Endothelial cell of umbilical vein (primary cell): ENCODE measurements at regions not wholly inside any gene's neighbourhood (a gene's known extent, or its start where the extent isn't known, plus 50 kb on each side); places are given as distances from the start of the nearest gene placed in this dataset.

Source experiments
- BruUV-seq: library from RNA; stranded (reverse); fragments of 400-500 nt; replicated peaks from 2 replicates; lab custom pipeline; 2021; lab: Mats Ljungman, UMichigan
- CTCF ChIA-PET: fragments of 300-600, 350-600 bp; sonication (Branson Sonifier 250); formaldehyde crosslinking; loops from one replicate; lab custom pipeline; 2021; ENCODE audit warnings: antibody characterized with exemption, inconsistent platforms; lab: Charles Lee
- POLR2A ChIA-PET: fragments of 300-600, 350-600 bp; sonication (Branson Sonifier 250); formaldehyde crosslinking; loops from one replicate; lab custom pipeline; 2021; ENCODE audit warnings: antibody characterized with exemption, inconsistent platforms; lab: Charles Lee
- DNase-seq: peaks from one replicate; pipeline ENCODE4 v3.0.0-alpha.2; 2011; ENCODE audit warnings: low read depth, low spot score
- FAIRE-seq: peaks from 2 replicates; lab custom pipeline; 2011; peaks lifted over from hg19 to GRCh38; lab: Jason Lieb, UNC
- H2AFZ ChIP-seq: 2 replicates; pipeline ENCODE4 v1.6.0; 2012; ENCODE audit warnings: low read depth, low read length, control low read depth, inconsistent platforms
- H3K27ac ChIP-seq: 2 replicates; pipeline ENCODE4 v1.5.1; 2011; ENCODE audit warnings: low read depth, mild to moderate bottlenecking, control low read depth, low read length, moderate library complexity; ENCODE audit not compliant: insufficient read depth
- H3K27me3 ChIP-seq, 2 experiments: 2 replicates each; pipeline versions ENCODE4 v1.6.0 to v1.6.1; 2011; ENCODE audit warnings: low read length in 2 of 2, mixed read lengths in 1 of 2; ENCODE audit not compliant: control insufficient read depth in 2 of 2, insufficient read depth in 2 of 2
- H3K36me3 ChIP-seq, 2 experiments: 2 replicates in 1 of 2; 3 replicates in 1 of 2; pipeline ENCODE4 v1.5.1; 2011; ENCODE audit warnings: low read length in 2 of 2, mild to moderate bottlenecking in 1 of 2, moderate library complexity in 1 of 2; ENCODE audit not compliant: control insufficient read depth in 2 of 2, insufficient read depth in 2 of 2; ENCODE audit errors: extremely low read depth in 1 of 2
- H3K4me1 ChIP-seq: 3 replicates; pipeline ENCODE4 v1.5.1; 2011; ENCODE audit warnings: mild to moderate bottlenecking, low read length; ENCODE audit not compliant: control insufficient read depth, insufficient read depth; ENCODE audit errors: extremely low read depth
- H3K4me2 ChIP-seq: 2 replicates; pipeline ENCODE4 v1.6.1; 2011; ENCODE audit warnings: low read length, control low read depth, mixed read lengths; ENCODE audit not compliant: insufficient read depth
- H3K4me3 ChIP-seq, 3 experiments: fragments of 200-600 bp in 1 of 3; sonication (generic), shearing (Covaris generic) in 1 of 3; replicated peaks in 1 of 3; 2 replicates each; pipeline ENCODE4 v1.5.1; 2011 to 2016; ENCODE audit warnings: control low read depth in 3 of 3, low read length in 3 of 3, mild to moderate bottlenecking in 2 of 3, inconsistent platforms in 1 of 3, low read depth in 1 of 3, moderate library complexity in 1 of 3; ENCODE audit not compliant: insufficient read depth in 1 of 3
- H3K79me2 ChIP-seq: 2 replicates; pipeline ENCODE4 v1.6.0; 2012; ENCODE audit warnings: low read length, inconsistent platforms; ENCODE audit not compliant: control insufficient read depth, insufficient read depth
- H3K9ac ChIP-seq: replicated peaks from 2 replicates; pipeline ENCODE3; 2011; ENCODE audit warnings: low read length, control low read depth; ENCODE audit not compliant: insufficient read depth; ENCODE audit errors: extremely low read depth
- H3K9me1 ChIP-seq: replicated peaks from 3 replicates; pipeline ENCODE4 v1.6.0; 2011; ENCODE audit warnings: mild to moderate bottlenecking, low read length; ENCODE audit not compliant: control insufficient read depth, insufficient read depth; ENCODE audit errors: extremely low read depth
- H3K9me3 ChIP-seq: replicated peaks from 2 replicates; pipeline ENCODE4 v1.5.1; 2012; ENCODE audit warnings: low read length, inconsistent platforms; ENCODE audit not compliant: control insufficient read depth, insufficient read depth
- H4K20me1 ChIP-seq: replicated peaks from 2 replicates; pipeline ENCODE3; 2011; ENCODE audit warnings: mild to moderate bottlenecking, low read length; ENCODE audit not compliant: control insufficient read depth, insufficient read depth; ENCODE audit errors: extremely low read depth
- CTCF ChIP-seq, 2 donors: IDR thresholded peaks; 1 replicate in 1 of 2; 2 replicates in 1 of 2; pipeline ENCODE4 v1.5.1; 2011; ENCODE audit warnings: low read length in 2 of 2, mild to moderate bottlenecking in 2 of 2, moderate library complexity in 2 of 2, control low read depth in 1 of 2, inconsistent platforms in 1 of 2, low read depth in 1 of 2; ENCODE audit not compliant: insufficient read depth in 1 of 2; ENCODE audit errors: extremely low read depth in 1 of 2
- EZH2 ChIP-seq: IDR thresholded peaks from 2 replicates; pipeline ENCODE4 v1.6.1; 2012; ENCODE audit warnings: borderline replicate concordance, low read depth, mild to moderate bottlenecking, moderate library complexity, low read length, inconsistent platforms; ENCODE audit not compliant: severe bottlenecking
- FOS ChIP-seq: IDR thresholded peaks from 2 replicates; pipeline ENCODE4 v1.6.1; 2011; ENCODE audit warnings: mild to moderate bottlenecking, low read length, moderate library complexity, borderline replicate concordance; ENCODE audit not compliant: insufficient read depth
- GATA2 ChIP-seq: IDR thresholded peaks from 2 replicates; pipeline ENCODE4 v1.7.0; 2011; ENCODE audit warnings: low read depth, mild to moderate bottlenecking, moderate library complexity, mixed read lengths, low read length; ENCODE audit not compliant: insufficient read length, insufficient read depth
- JUN ChIP-seq: IDR thresholded peaks from 2 replicates; pipeline ENCODE4 v1.6.1; 2011; ENCODE audit warnings: borderline replicate concordance, low read depth; ENCODE audit not compliant: insufficient read length, insufficient read depth
- MAX ChIP-seq: IDR thresholded peaks from 2 replicates; pipeline ENCODE4 v1.6.1; 2011; ENCODE audit not compliant: insufficient read depth, insufficient read length
- MYC ChIP-seq: IDR thresholded peaks from one replicate; pipeline ENCODE4 v1.6.1; 2011; ENCODE audit warnings: mild to moderate bottlenecking, low read depth, low read length
- POLR2A ChIP-seq: IDR thresholded peaks from 2 replicates; pipeline ENCODE4 v1.6.1; 2012; ENCODE audit warnings: low read depth, mild to moderate bottlenecking, control low read depth, low read length
- POLR2AphosphoS5 ChIP-seq: IDR thresholded peaks from 2 replicates; pipeline ENCODE4 v1.6.1; 2012; ENCODE audit warnings: low read depth, mild to moderate bottlenecking, control low read depth, low read length, moderate library complexity; ENCODE audit not compliant: insufficient read depth
- dilution Hi-C: fragments of 300-500 bp; cut with MboI; formaldehyde crosslinking; loops from one replicate; pipeline ENCODE4 v1.15.0; 2019; ENCODE audit warnings: low sequenced_read_pairs; ENCODE audit not compliant: extremely low pct_ligation_motif_present
- intact Hi-C: fragments of 100-400 bp; cut with micrococcal nuclease; formaldehyde crosslinking; loops from one replicate; pipeline ENCODE4 v1.10.0; 2022

- DNase-seq: no peak
- Histone ChIP-seq H3K4me2 (no peak overlapping the region), H2AFZ (no peak overlapping the region), H3K27me3 (no peaks in the 10 kb centered on the region), H3K9me3 (no peaks in the 10 kb centered on the region), H3K9me1 (no peaks in the 10 kb centered on the region), H3K4me3 (no peak overlapping the region), H3K4me1 (no peaks in the 10 kb centered on the region), H4K20me1 (no peaks in the 10 kb centered on the region), H3K9ac (no peak overlapping the region), H3K79me2 (no peaks in the 10 kb centered on the region), H3K27ac (no peak overlapping the region), H3K36me3 (no peaks in the 10 kb centered on the region)
- FAIRE-seq: no peak
- POLR2A ChIA-PET: no interaction called here
- BruUV-seq: no TSS peak
- intact Hi-C loops: no loop called here
- dilution Hi-C loops: no loop called here
- CTCF ChIA-PET: no interaction called here
- TF ChIP-seq MYC (no peak), EZH2 (no peak), POLR2AphosphoS5 (no peak), FOS (no peak), JUN (no peak), GATA2 (no peak), CTCF (IDR thresholded peaks at IDR 0.05; ENCODE audit: extremely low read depth in 1 of 2, insufficient read depth in 1 of 2, low read depth in 1 of 2, low read length in 2 of 2) (no peak), POLR2A (no peak), MAX (no peak)
Measured at GRCh38 chr1:230578616-230579015, 63.7 kb upstream of the COG2 start.
